Stimulated activated naive CD8-positive, alpha-beta T cell treated with anti-CD3 and anti-CD28 coated beads, Interleukin-15, Interleukin-2, amounts not matched to agents 100 ng/mL and 50 ng/mL, for 24 hours (primary cell): ENCODE measurements at regions not wholly inside any gene's neighbourhood (a gene's known extent, or its start where the extent isn't known, plus 50 kb on each side); places are given as distances from the start of the nearest gene placed in this dataset.

ENCODE experiments used
- H3K27ac Mint-ChIP-seq: one replicate; pipeline ENCODE4 v1.8.0; 2021; ENCODE audit warnings: mild to moderate bottlenecking, mixed read lengths
- H3K27me3 Mint-ChIP-seq: one replicate; pipeline ENCODE4 v1.8.0; 2021; ENCODE audit warnings: mixed read lengths
- H3K36me3 Mint-ChIP-seq: one replicate; pipeline ENCODE4 v1.8.0; 2021; ENCODE audit warnings: low read depth, mixed read lengths
- H3K4me1 Mint-ChIP-seq: one replicate; pipeline ENCODE4 v1.8.0; 2021; ENCODE audit warnings: low read depth, mixed read lengths
- H3K4me3 Mint-ChIP-seq: one replicate; pipeline ENCODE4 v1.8.0; 2021; ENCODE audit warnings: mild to moderate bottlenecking, mixed read lengths
- H3K9me3 Mint-ChIP-seq: one replicate; pipeline ENCODE4 v1.8.0; 2021; ENCODE audit warnings: mixed read lengths

- H3K9me3 Mint-ChIP-seq: no peaks in the 10 kb centered on the region
- H3K4me1 Mint-ChIP-seq: no peaks in the 10 kb centered on the region
- H3K27ac Mint-ChIP-seq: no peak overlapping the region
Observed at GRCh38 chr12:77685901-77686300, 144.8 kb upstream of the NAV3 start.

GRCh38 chr12:77685112-77685511 is 145.6 kb upstream of the NAV3 start:
- no peak overlapping the region for H3K27ac Mint-ChIP-seq
- no peaks in the 10 kb centered on the region for H3K9me3 Mint-ChIP-seq
- no peaks in the 10 kb centered on the region for H3K36me3 Mint-ChIP-seq
- no peak overlapping the region for H3K4me3 Mint-ChIP-seq
- H3K27me3 Mint-ChIP-seq: no peaks in the 10 kb centered on the region
- H3K4me1 Mint-ChIP-seq: no peaks in the 10 kb centered on the region

More at GRCh38 chr12:77685901-77686300, 144.8 kb upstream of the NAV3 start:
- Mint-ChIP-seq H3K36me3 (no peaks in the 10 kb centered on the region), H3K27me3 (no peaks in the 10 kb centered on the region), H3K4me3 (no peak overlapping the region)

GRCh38 chr12:77682488-77682887 is 148.2 kb upstream of the NAV3 start:
- no peak overlapping the region for H3K27ac Mint-ChIP-seq

GRCh38 chr12:77681726-77682125 is 149.0 kb upstream of the NAV3 start:
- no peak overlapping the region for H3K27ac Mint-ChIP-seq
- H3K9me3 Mint-ChIP-seq: no peaks in the 10 kb centered on the region
- no peaks in the 10 kb centered on the region for H3K36me3 Mint-ChIP-seq
- no peak overlapping the region for H3K4me3 Mint-ChIP-seq
- no peaks in the 10 kb centered on the region for H3K4me1 Mint-ChIP-seq
- no peaks in the 10 kb centered on the region for H3K27me3 Mint-ChIP-seq

More at GRCh38 chr12:77682488-77682887, 148.2 kb upstream of the NAV3 start:
- H3K27me3 Mint-ChIP-seq: no peaks in the 10 kb centered on the region
- H3K9me3 Mint-ChIP-seq: no peaks in the 10 kb centered on the region
- no peaks in the 10 kb centered on the region for H3K36me3 Mint-ChIP-seq
- no peak overlapping the region for H3K4me3 Mint-ChIP-seq
- H3K4me1 Mint-ChIP-seq: no peaks in the 10 kb centered on the region

GRCh38 chr12:77679686-77680085 is 151.0 kb upstream of the NAV3 start:
- Mint-ChIP-seq H3K27me3 (no peaks in the 10 kb centered on the region), H3K36me3 (no peaks in the 10 kb centered on the region), H3K4me3 (no peak overlapping the region), H3K9me3 (no peaks in the 10 kb centered on the region), H3K4me1 (no peaks in the 10 kb centered on the region), H3K27ac (no peak overlapping the region)

DNA sequence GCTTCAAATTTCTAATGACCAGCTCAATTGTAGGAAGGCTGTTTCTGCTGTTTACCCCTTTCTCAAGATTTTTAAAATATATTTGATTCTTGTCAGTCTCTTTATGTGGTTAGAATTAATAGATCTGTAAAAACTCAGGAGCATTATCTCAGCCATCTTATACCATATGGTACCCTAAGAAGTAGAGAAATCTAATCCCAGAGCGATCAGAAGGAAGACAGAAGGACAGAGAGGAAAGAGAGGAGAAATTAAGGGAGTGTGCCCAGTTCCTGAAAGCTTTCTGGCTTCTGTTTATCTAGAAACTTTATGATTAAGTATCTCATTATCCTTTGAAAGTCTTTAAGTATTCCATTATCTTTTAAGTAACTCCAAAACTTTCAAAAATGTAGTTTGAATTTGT is 152.1 kb upstream of the NAV3 start:
- H3K9me3 Mint-ChIP-seq: no peaks in the 10 kb centered on the region

GRCh38 chr12:77667101-77667500 is 163.6 kb upstream of the NAV3 start:
- Mint-ChIP-seq H3K27ac (no peak overlapping the region), H3K4me3 (no peak overlapping the region), H3K27me3 (no peaks in the 10 kb centered on the region), H3K4me1 (no peaks in the 10 kb centered on the region), H3K9me3 (no peaks in the 10 kb centered on the region), H3K36me3 (no peaks in the 10 kb centered on the region)

More for the DNA sequence above, 152.1 kb upstream of the NAV3 start:
- Mint-ChIP-seq H3K36me3 (no peaks in the 10 kb centered on the region), H3K27me3 (no peaks in the 10 kb centered on the region), H3K27ac (no peak overlapping the region), H3K4me3 (no peak overlapping the region), H3K4me1 (no peaks in the 10 kb centered on the region)

DNA sequence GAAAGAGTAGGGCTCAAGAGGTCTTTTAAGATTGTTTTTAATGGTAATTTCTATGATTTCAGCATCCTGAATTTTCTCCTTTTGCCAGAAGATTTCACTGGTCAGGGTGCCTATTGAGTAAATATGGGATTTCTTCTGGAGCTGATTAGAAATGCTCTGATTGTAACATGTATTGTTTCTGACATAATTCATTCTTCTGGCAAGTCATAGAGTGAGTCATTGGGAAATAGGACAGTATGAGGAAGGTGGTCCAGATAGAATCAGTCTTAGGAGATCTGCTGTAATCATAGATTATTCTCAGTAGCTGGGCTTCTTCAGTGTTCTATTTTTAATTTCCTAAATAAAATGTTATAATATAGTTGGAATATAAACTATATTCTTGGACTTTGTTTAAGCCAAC is 182.0 kb upstream of the NAV3 start:
- Mint-ChIP-seq H3K27ac (no peak overlapping the region), H3K27me3 (no peaks in the 10 kb centered on the region), H3K9me3 (no peaks in the 10 kb centered on the region), H3K36me3 (no peaks in the 10 kb centered on the region), H3K4me1 (no peaks in the 10 kb centered on the region), H3K4me3 (no peak overlapping the region)

DNA sequence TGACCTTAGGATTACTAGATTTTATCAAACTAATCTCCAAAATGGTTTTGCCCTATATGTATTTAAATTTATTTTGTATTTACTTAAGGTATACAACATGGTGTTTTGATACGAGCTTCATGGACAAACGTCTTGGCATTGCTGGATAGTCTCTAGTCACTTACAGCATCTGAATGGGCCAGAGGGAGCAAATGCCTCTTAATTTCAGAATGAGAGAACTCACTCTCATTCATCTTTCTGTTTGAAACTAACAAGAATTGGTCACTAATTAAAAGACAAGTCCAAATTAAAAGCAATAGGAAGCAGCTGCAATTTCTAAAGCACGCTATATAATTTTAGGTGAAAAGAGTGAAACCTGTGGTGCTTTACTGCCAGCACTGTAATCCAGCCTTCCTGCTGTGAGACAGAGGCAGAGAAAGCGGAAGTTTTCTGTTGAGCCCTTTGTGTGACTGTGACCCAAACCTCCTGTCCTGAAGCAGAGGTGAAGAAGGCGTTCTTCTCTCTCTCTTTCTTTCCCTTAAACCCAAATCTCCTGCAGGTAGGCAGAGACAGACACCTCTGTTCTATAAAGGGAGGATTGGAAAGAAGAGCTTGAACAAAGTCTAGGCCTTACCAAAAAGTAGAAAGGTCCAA is 184.6 kb upstream of the NAV3 start:
- no peak overlapping the region for H3K27ac Mint-ChIP-seq
- no peak overlapping the region for H3K4me3 Mint-ChIP-seq
- H3K9me3 Mint-ChIP-seq: no peaks in the 10 kb centered on the region
- no peaks in the 10 kb centered on the region for H3K4me1 Mint-ChIP-seq
- no peaks in the 10 kb centered on the region for H3K27me3 Mint-ChIP-seq
- no peaks in the 10 kb centered on the region for H3K36me3 Mint-ChIP-seq

- Mint-ChIP-seq H3K27ac (no peak overlapping the region), H3K9me3 (no peaks in the 10 kb centered on the region), H3K27me3 (no peaks in the 10 kb centered on the region), H3K4me3 (no peak overlapping the region), H3K36me3 (no peaks in the 10 kb centered on the region), H3K4me1 (no peaks in the 10 kb centered on the region)
Observed at GRCh38 chr12:77644915-77645605, 185.6 kb upstream of the NAV3 start.

DNA sequence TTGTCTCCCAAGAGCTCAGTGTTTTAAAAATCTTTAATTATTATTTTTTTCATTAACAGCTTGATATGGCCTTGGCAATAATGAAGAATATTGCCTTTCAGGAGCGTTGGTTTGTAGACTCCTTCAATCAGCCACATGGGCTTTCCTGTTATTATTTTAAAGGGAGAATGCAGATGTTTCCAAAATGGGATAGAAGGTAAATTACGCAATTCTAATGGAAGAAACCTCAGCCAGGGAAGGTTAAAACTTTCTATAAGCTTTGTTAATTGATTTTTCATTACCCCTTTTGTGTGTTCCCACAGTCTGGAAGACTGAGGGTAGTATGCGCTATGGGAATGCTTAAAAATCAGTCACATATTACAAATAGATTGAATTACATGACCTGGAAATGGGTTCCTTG is 188.4 kb upstream of the NAV3 start:
- Mint-ChIP-seq H3K36me3 (no peaks in the 10 kb centered on the region), H3K27ac (no peak overlapping the region), H3K27me3 (no peaks in the 10 kb centered on the region), H3K4me3 (no peak overlapping the region), H3K9me3 (peaks cover 3% of the 10 kb centered on the region), H3K4me1 (no peaks in the 10 kb centered on the region)

- Mint-ChIP-seq H3K27me3 (no peaks in the 10 kb centered on the region), H3K4me1 (no peaks in the 10 kb centered on the region), H3K36me3 (no peaks in the 10 kb centered on the region)
Observed at GRCh38 chr12:77640356-77640755, 190.3 kb upstream of the NAV3 start.

GRCh38 chr12:77630790-77631445 is 199.8 kb upstream of the NAV3 start:
- Mint-ChIP-seq H3K36me3 (no peaks in the 10 kb centered on the region), H3K4me1 (no peaks in the 10 kb centered on the region), H3K9me3 (peaks cover 16% of the 10 kb centered on the region), H3K27me3 (no peaks in the 10 kb centered on the region), H3K27ac (no peak overlapping the region), H3K4me3 (no peak overlapping the region)

More at GRCh38 chr12:77640356-77640755, 190.3 kb upstream of the NAV3 start:
- no peak overlapping the region for H3K4me3 Mint-ChIP-seq
- H3K27ac Mint-ChIP-seq: no peak overlapping the region
- peaks cover 6% of the 10 kb centered on the region for H3K9me3 Mint-ChIP-seq

GRCh38 chr12:77630344-77630743 is 200.3 kb upstream of the NAV3 start:
- Mint-ChIP-seq H3K27ac (no peak overlapping the region), H3K9me3 (peaks cover 17% of the 10 kb centered on the region), H3K4me3 (no peak overlapping the region), H3K36me3 (no peaks in the 10 kb centered on the region), H3K27me3 (no peaks in the 10 kb centered on the region), H3K4me1 (no peaks in the 10 kb centered on the region)

- no peak overlapping the region for H3K4me3 Mint-ChIP-seq
- H3K4me1 Mint-ChIP-seq: no peaks in the 10 kb centered on the region
- H3K27ac Mint-ChIP-seq: no peak overlapping the region
- H3K36me3 Mint-ChIP-seq: no peaks in the 10 kb centered on the region
- no peaks in the 10 kb centered on the region for H3K27me3 Mint-ChIP-seq
- peaks cover 21% of the 10 kb centered on the region for H3K9me3 Mint-ChIP-seq
Observed at GRCh38 chr12:77629141-77629540, 201.6 kb upstream of the NAV3 start.
